H9 (cell line): ENCODE measurements at regions not wholly inside any gene's neighbourhood (a gene's known extent, or its start where the extent isn't known, plus 50 kb on each side); places are given as distances from the start of the nearest gene placed in this dataset.

Experiments used
- DNase-seq: peaks from one replicate; pipeline ENCODE4 v3.0.0-alpha.2; 2017
- H2AFZ ChIP-seq: one replicate; pipeline ENCODE4 v1.6.1; 2013; ENCODE audit warnings: mild to moderate bottlenecking, low read length, control low read depth, moderate library complexity
- H2AK5ac ChIP-seq: 2 replicates; pipeline ENCODE4 v1.6.1; 2013; ENCODE audit warnings: low read length, control low read depth, mixed read lengths; ENCODE audit not compliant: insufficient read length
- H2BK120ac ChIP-seq: one replicate; pipeline ENCODE4 v1.6.1; 2013; ENCODE audit warnings: low read depth, mild to moderate bottlenecking, low read length, control low read depth, inconsistent platforms; ENCODE audit not compliant: poor library complexity, severe bottlenecking
- H2BK12ac ChIP-seq: 2 replicates; pipeline ENCODE4 v1.6.1; 2013; ENCODE audit warnings: low read length, control low read depth, mixed read lengths, low read depth; ENCODE audit not compliant: insufficient read length
- H2BK15ac ChIP-seq: 2 replicates; pipeline ENCODE4 v1.6.1; 2013; ENCODE audit warnings: low read depth, low read length, control low read depth
- H2BK20ac ChIP-seq: one replicate; pipeline ENCODE4 v1.6.1; 2013; ENCODE audit warnings: low read depth, mild to moderate bottlenecking, low read length, control low read depth, inconsistent platforms; ENCODE audit not compliant: poor library complexity, severe bottlenecking
- H2BK5ac ChIP-seq: 2 replicates; pipeline ENCODE4 v1.6.1; 2013; ENCODE audit warnings: low read length, control low read depth, mixed read lengths; ENCODE audit not compliant: insufficient read length
- H3K14ac ChIP-seq: 2 replicates; pipeline ENCODE4 v1.6.1; 2013; ENCODE audit warnings: low read length, control low read depth; ENCODE audit not compliant: insufficient read depth
- H3K18ac ChIP-seq: 2 replicates; pipeline ENCODE4 v1.6.1; 2013; ENCODE audit warnings: low read depth, mild to moderate bottlenecking, mixed read lengths, low read length, control low read depth; ENCODE audit not compliant: insufficient read length
- H3K23ac ChIP-seq: 2 replicates; pipeline ENCODE4 v1.6.1; 2013; ENCODE audit warnings: low read length, control low read depth, mixed read lengths, low read depth; ENCODE audit not compliant: insufficient read length
- H3K23me2 ChIP-seq: 2 replicates; pipeline ENCODE4 v1.6.1; 2013; ENCODE audit warnings: low read depth, mild to moderate bottlenecking, mixed read lengths, low read length, control low read depth; ENCODE audit not compliant: insufficient read length, poor library complexity, severe bottlenecking
- H3K27ac ChIP-seq: 2 replicates; pipeline ENCODE4 v1.5.1; 2013; ENCODE audit warnings: low read length, control low read depth, mixed read lengths, low read depth; ENCODE audit not compliant: insufficient read length
- H3K27me3 ChIP-seq: 2 replicates; pipeline ENCODE4 v1.6.1; 2013; ENCODE audit warnings: low read length, control low read depth, inconsistent platforms; ENCODE audit not compliant: insufficient read depth
- H3K4ac ChIP-seq: 2 replicates; pipeline ENCODE4 v1.6.1; 2013; ENCODE audit warnings: low read depth, mild to moderate bottlenecking, control low read depth, inconsistent platforms, low read length, moderate library complexity
- H3K4me1 ChIP-seq: 2 replicates; pipeline ENCODE4 v1.6.1; 2013; ENCODE audit warnings: low read length, control low read depth, inconsistent platforms; ENCODE audit not compliant: insufficient read depth
- H3K4me2 ChIP-seq: 2 replicates; pipeline ENCODE4 v1.6.1; 2013; ENCODE audit warnings: low read length, control low read depth, mixed read lengths; ENCODE audit not compliant: insufficient read length, insufficient read depth
- H3K56ac ChIP-seq: 2 replicates; pipeline ENCODE4 v1.6.1; 2013; ENCODE audit warnings: low read depth, mild to moderate bottlenecking, mixed read lengths, low read length, control low read depth; ENCODE audit not compliant: insufficient read length
- H3K79me1 ChIP-seq: 2 replicates; pipeline ENCODE4 v1.6.1; 2013; ENCODE audit warnings: low read depth, mild to moderate bottlenecking, moderate library complexity, low read length, control low read depth, inconsistent platforms; ENCODE audit not compliant: insufficient read depth, poor library complexity, severe bottlenecking
- H3K79me2 ChIP-seq: 2 replicates; pipeline ENCODE4 v1.6.1; 2013; ENCODE audit warnings: low read length, control low read depth, inconsistent platforms; ENCODE audit not compliant: insufficient read depth
- H3K9ac ChIP-seq: 2 replicates; pipeline ENCODE4 v1.6.1; 2013; ENCODE audit warnings: low read length, control low read depth, mixed read lengths; ENCODE audit not compliant: insufficient read length; ENCODE audit errors: extremely low read depth
- H3K9me3 ChIP-seq: one replicate; pipeline ENCODE4 v1.6.1; 2013; ENCODE audit warnings: low read depth, low read length, inconsistent platforms; ENCODE audit not compliant: control insufficient read depth
- H3T11ph ChIP-seq: one replicate; pipeline ENCODE4 v1.6.1; 2013; ENCODE audit warnings: mild to moderate bottlenecking, low read length, control low read depth, inconsistent platforms
- H4K20me1 ChIP-seq: one replicate; pipeline ENCODE4 v1.6.1; 2013; ENCODE audit not compliant: control insufficient read depth, insufficient read length, insufficient read depth
- H4K5ac ChIP-seq: 2 replicates; pipeline ENCODE4 v1.6.1; 2013; ENCODE audit warnings: low read depth, mild to moderate bottlenecking, mixed read lengths, low read length, control low read depth; ENCODE audit not compliant: insufficient read length
- H4K8ac ChIP-seq: replicated peaks from 2 replicates; pipeline ENCODE4 v1.6.1; 2013; ENCODE audit warnings: low read length, control low read depth, mixed read lengths, low read depth; ENCODE audit not compliant: insufficient read length
- H4K91ac ChIP-seq: 2 replicates; pipeline ENCODE4 v1.6.1; 2013; ENCODE audit warnings: low read depth, mild to moderate bottlenecking, moderate library complexity, mixed read lengths, low read length, control low read depth; ENCODE audit not compliant: insufficient read length
- H3K27ac Mint-ChIP-seq, 3 experiments: 2 replicates in 2 of 3; 3 replicates in 1 of 3; pipeline ENCODE4 v1.8.0; 2020 to 2021; ENCODE audit warnings: mixed read lengths in 3 of 3, mild to moderate bottlenecking in 1 of 3, moderate library complexity in 1 of 3
- H3K27me3 Mint-ChIP-seq: 2 replicates; pipeline ENCODE4 v1.8.0; 2021; ENCODE audit warnings: low read depth, mild to moderate bottlenecking, moderate library complexity, mixed read lengths
- H3K36me3 Mint-ChIP-seq, 3 experiments: 2 replicates in 2 of 3; 3 replicates in 1 of 3; pipeline ENCODE4 v1.8.0; 2020 to 2021; ENCODE audit warnings: low read depth in 3 of 3, mixed read lengths in 3 of 3; ENCODE audit not compliant: insufficient read depth in 1 of 3
- H3K4me1 Mint-ChIP-seq, 2 experiments: 2 replicates each; pipeline ENCODE4 v1.8.0; 2020; ENCODE audit warnings: mixed read lengths in 2 of 2
- H3K4me3 Mint-ChIP-seq, 2 experiments: 2 replicates in 1 of 2; 3 replicates in 1 of 2; pipeline ENCODE4 v1.8.0; 2020 to 2021; ENCODE audit warnings: mild to moderate bottlenecking in 2 of 2, mixed read lengths in 2 of 2, moderate library complexity in 1 of 2
- H3K9me3 Mint-ChIP-seq, 2 experiments: 2 replicates in 1 of 2; 3 replicates in 1 of 2; pipeline ENCODE4 v1.8.0; 2020; ENCODE audit warnings: mild to moderate bottlenecking in 2 of 2, mixed read lengths in 2 of 2, moderate library complexity in 1 of 2
- TF ChIP-seq, protein P1 (sequence below): fragments of 200-600 bp; sonication (generic); conservative IDR thresholded peaks from 3 replicates; pipeline ENCODE4 v1.8.0; 2021; ENCODE audit warnings: antibody characterized with exemption, mild to moderate bottlenecking

DNA sequence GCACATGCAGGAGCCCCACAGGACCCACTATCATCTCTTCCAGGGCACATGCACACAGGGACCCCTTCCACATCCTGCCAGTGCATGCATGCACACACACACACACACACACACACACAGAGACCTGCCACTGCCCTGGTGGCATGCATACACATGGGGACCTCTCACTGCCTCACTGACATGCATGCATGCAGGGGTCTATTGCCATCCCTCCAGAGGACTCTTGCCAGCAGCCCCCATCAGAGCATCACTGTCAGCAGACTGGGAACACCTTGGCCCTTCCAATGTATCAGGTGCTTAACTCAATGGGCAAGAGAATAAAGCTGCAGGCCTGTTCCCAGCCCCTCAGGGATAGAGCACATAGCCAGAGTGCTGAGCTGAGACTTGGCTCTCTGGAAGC, 433.6 kb upstream of the PPP1R2C start:
- Mint-ChIP-seq H3K4me3 (no peak overlapping the region), H3K9me3 (peaks cover 43 to 79% of the 10 kb centered on the region in 2 experiments)
- H3K56ac ChIP-seq: no peak overlapping the region

More for the DNA sequence above, 433.6 kb upstream of the PPP1R2C start:
- no peaks in the 10 kb centered on the region for H3K23me2 ChIP-seq
- no peaks in the 10 kb centered on the region for H3K4me1 ChIP-seq
- H3K4ac ChIP-seq: no peak overlapping the region
- H4K91ac ChIP-seq: no peak overlapping the region
- H4K5ac ChIP-seq: no peak overlapping the region
- no peaks in the 10 kb centered on the region for H3K27me3 ChIP-seq
- no peak overlapping the region for H2BK20ac ChIP-seq
- no peak overlapping the region for H3K18ac ChIP-seq
- Mint-ChIP-seq H3K36me3 (peaks cover 24 to 54% (median 28%) of the 10 kb centered on the region in 3 experiments), H3K27ac (no peak overlapping the region), H3K27me3 (no peaks in the 10 kb centered on the region), H3K4me1 (no peaks in the 10 kb centered on the region)
- H3T11ph ChIP-seq: no peak overlapping the region
- no peak for DNase-seq
- TF ChIP-seq, protein P1, sequence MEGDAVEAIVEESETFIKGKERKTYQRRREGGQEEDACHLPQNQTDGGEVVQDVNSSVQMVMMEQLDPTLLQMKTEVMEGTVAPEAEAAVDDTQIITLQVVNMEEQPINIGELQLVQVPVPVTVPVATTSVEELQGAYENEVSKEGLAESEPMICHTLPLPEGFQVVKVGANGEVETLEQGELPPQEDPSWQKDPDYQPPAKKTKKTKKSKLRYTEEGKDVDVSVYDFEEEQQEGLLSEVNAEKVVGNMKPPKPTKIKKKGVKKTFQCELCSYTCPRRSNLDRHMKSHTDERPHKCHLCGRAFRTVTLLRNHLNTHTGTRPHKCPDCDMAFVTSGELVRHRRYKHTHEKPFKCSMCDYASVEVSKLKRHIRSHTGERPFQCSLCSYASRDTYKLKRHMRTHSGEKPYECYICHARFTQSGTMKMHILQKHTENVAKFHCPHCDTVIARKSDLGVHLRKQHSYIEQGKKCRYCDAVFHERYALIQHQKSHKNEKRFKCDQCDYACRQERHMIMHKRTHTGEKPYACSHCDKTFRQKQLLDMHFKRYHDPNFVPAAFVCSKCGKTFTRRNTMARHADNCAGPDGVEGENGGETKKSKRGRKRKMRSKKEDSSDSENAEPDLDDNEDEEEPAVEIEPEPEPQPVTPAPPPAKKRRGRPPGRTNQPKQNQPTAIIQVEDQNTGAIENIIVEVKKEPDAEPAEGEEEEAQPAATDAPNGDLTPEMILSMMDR: no peak
- no peaks in the 10 kb centered on the region for H3K79me2 ChIP-seq
- no peak overlapping the region for H2BK12ac ChIP-seq
- H2AK5ac ChIP-seq: no peak overlapping the region
- H2BK5ac ChIP-seq: no peak overlapping the region
- H4K8ac ChIP-seq: no peak overlapping the region
- H2BK120ac ChIP-seq: no peak overlapping the region
- H3K14ac ChIP-seq: no peak overlapping the region
- H2AFZ ChIP-seq: no peak overlapping the region
- H3K9ac ChIP-seq: no peak overlapping the region
- H4K20me1 ChIP-seq: no peaks in the 10 kb centered on the region
- H3K9me3 ChIP-seq: no peaks in the 10 kb centered on the region
- H3K79me1 ChIP-seq: no peaks in the 10 kb centered on the region
- H2BK15ac ChIP-seq: no peak overlapping the region
- H3K23ac ChIP-seq: no peak overlapping the region
- H3K4me2 ChIP-seq: no peak overlapping the region
- H3K27ac ChIP-seq: no peak overlapping the region
